ENCODE measurements at regions not wholly inside any gene's neighbourhood (a gene's known extent, or its start where the extent isn't known, plus 50 kb on each side); places are given as distances from the start of the nearest gene placed in this dataset.

DNA sequence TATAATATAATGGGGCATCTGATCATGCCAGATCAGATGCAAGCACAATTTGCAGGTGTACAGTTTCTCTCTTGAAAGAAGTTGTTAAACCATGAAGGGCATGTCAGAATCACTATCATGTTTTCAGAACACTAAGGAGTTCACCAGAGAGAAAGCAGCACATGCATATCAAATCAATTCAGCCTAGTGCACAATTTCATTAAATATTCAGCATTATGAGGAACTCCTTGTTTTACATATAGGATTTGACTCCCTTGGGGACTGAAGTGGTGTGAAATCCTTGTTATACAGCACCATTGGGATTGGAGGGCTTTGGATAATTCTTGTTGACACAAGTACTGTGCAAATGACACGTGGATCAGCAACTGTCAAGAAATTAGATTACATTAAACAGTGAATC, 562.1 kb upstream of the KLHL29 start:
- TF ChIP-seq SUZ12 (IDR thresholded peaks at IDR 0.05; ENCODE audit: extremely low read depth, insufficient read depth, insufficient read length) (no peak), YY1 (IDR thresholded peaks at IDR 0.05; ENCODE audit: insufficient read depth, insufficient read length) (no peak)
